Erythroblast (primary cell): ENCODE measurements at regions not wholly inside any gene's neighbourhood (a gene's known extent, or its start where the extent isn't known, plus 50 kb on each side); places are given as distances from the start of the nearest gene placed in this dataset.

Source experiments
- GATA1 ChIP-seq: IDR thresholded peaks from 2 replicates; pipeline ENCODE4 v1.6.1; 2011; ENCODE audit warnings: low read depth, mild to moderate bottlenecking, control low read depth, low read length, moderate library complexity
- POLR2A ChIP-seq: IDR thresholded peaks from 2 replicates; pipeline ENCODE4 v1.6.1; 2011; ENCODE audit warnings: mild to moderate bottlenecking, low read length

DNA sequence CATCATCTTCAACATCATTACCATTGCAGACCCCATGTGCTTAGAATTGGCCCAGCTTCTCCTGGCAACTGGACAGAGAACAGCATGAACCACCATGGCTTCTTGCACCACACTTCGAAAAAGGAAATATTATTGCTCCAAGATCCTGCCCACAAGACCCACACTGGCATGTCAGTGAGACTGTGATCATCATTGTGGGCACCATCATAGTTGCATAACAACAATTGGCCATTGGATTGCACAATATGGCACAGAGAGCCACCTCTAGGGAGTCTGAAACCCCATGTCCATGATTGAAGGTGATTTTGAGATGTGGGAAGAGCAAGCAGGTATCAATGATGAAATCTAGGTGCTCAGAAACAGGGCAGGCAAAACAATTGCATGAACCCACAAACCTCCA, 918.9 kb downstream of the GRID1 start:
- no peak for TF ChIP-seq POLR2A
- no peak for TF ChIP-seq GATA1
